Adrenal gland (tissue), 9 donors: ENCODE measurements at regions not wholly inside any gene's neighbourhood (a gene's known extent, or its start where the extent isn't known, plus 50 kb on each side); places are given as distances from the start of the nearest gene placed in this dataset.

Experiments
- DNase-seq, 7 donors: peaks; one replicate each; pipeline ENCODE4 v3.0.0-alpha.2; 2019 to 2020
- H3K27ac ChIP-seq, 5 donors: fragments of 200-600 bp; sonication (generic) in 4 of 5; 1 replicate in 3 of 5; 2 replicates in 2 of 5; pipeline versions ENCODE4 v1.5.1 to v1.8.0; 2016 to 2020; ENCODE audit warnings: mild to moderate bottlenecking in 1 of 5
- H3K27me3 ChIP-seq: fragments of 200-600 bp; 2 replicates; pipeline ENCODE4 v1.8.0; 2021
- H3K36me3 ChIP-seq, 2 donors: fragments of 200-600 bp; replicated peaks in 1 of 2; 1 replicate in 1 of 2; 2 replicates in 1 of 2; pipeline versions ENCODE4 v1.5.1 to v1.8.0; 2018 to 2022
- H3K4me1 ChIP-seq, 2 donors: fragments of 200-600 bp; replicated peaks in 1 of 2; 1 replicate in 1 of 2; 2 replicates in 1 of 2; pipeline versions ENCODE4 v1.5.1 to v1.8.0; 2018 to 2021
- H3K4me3 ChIP-seq, 4 donors: fragments of 200-600 bp; sonication (generic) in 3 of 4; one replicate each; pipeline ENCODE4 v1.5.1; 2016 to 2018
- H3K9me3 ChIP-seq, 3 donors: fragments of 200-600 bp; sonication (generic) in 1 of 3; replicated peaks in 1 of 3; 1 replicate in 2 of 3; 2 replicates in 1 of 3; pipeline versions ENCODE4 v1.5.1 to v1.8.0; 2016 to 2021
- CTCF ChIP-seq, 6 experiments: fragments of 450-650 bp in 4 of 6; fragments of 200-600 bp in 2 of 6; sonication (generic) in 1 of 6; IDR thresholded peaks; 1 replicate in 5 of 6; 2 replicates in 1 of 6; pipeline versions ENCODE4 v1.5.1 to v1.8.0; 2016 to 2021; ENCODE audit warnings: antibody characterized with exemption in 6 of 6, mild to moderate bottlenecking in 2 of 6, moderate library complexity in 1 of 6
- POLR2A ChIP-seq, 2 donors: fragments of 450-650 bp; IDR thresholded peaks; one replicate each; pipeline ENCODE4 v1.6.1; 2017; ENCODE audit warnings: antibody characterized with exemption in 2 of 2, mild to moderate bottlenecking in 2 of 2, moderate library complexity in 1 of 2
- WGBS, 4 donors: extraction: QIAGEN DNeasy Blood & Tissue Kit in 2 of 4; methylation state at CpG; one replicate each; pipeline versions ENCODE4 v1.1.5 to v1.1.7; 2013 to 2017; 5-methylcytosine and 5-hydroxymethylcytosine counted together
- intact Hi-C, 2 donors: fragments of 100-400 bp; cut with DNase I; formaldehyde crosslinking; loops; one replicate each; pipeline versions ENCODE4 v1.14.1 to v1.15.0; 2022 to 2023
- donor health status: healthy with polysubstance abuse.
- donor health status: Bipolar disorder and iron deficiency.
- donor health status: DM: yes; HTN: yes; CAD: no.
- donor health status: DM: no; HTN: no; CAD: no.
- donor health status: DM: no; HTN: no; CAD: no.

- no peak overlapping the region for H3K27ac ChIP-seq
- no peaks in the 10 kb centered on the region for H3K9me3 ChIP-seq
- no peak for DNase-seq
- no peak overlapping the region for H3K4me3 ChIP-seq
- intact Hi-C loops, result no loop called here
- 67 to 72% (median 69%) methylated on average over 1 of the region's 1 CpG for WGBS, 4 donors
- no peaks in the 10 kb centered on the region for H3K27me3 ChIP-seq
- H3K36me3 ChIP-seq, result no peaks in the 10 kb centered on the region
- TF ChIP-seq POLR2A (IDR thresholded peaks at IDR 0.05) (no peak), CTCF (IDR thresholded peaks at IDR 0.05) (no peak)
- H3K4me1 ChIP-seq, result peaks cover 0 to under 1% of the 10 kb centered on the region in 2 donors
These were observed 635.4 kb downstream of the SPRY1 start for GRCh38 chr4:124032035-124032434.

GRCh38 chr4:124035364-124036041 lies 638.9 kb downstream of the SPRY1 start:
- Histone ChIP-seq H3K27ac (peak overlapping the region in 1 of 5 donors; percentile 27), H3K27me3 (no peaks in the 10 kb centered on the region), H3K4me1 (peaks cover 0 to 7% of the 10 kb centered on the region in 2 donors), H3K36me3 (no peaks in the 10 kb centered on the region), H3K4me3 (no peak overlapping the region), H3K9me3 (no peaks in the 10 kb centered on the region)
- WGBS, 4 donors, result 64 to 75% (median 71%) methylated on average over 1 of the region's 1 CpG
- TF ChIP-seq CTCF (IDR thresholded peaks at IDR 0.05), result no peak
- no peak for TF ChIP-seq POLR2A (IDR thresholded peaks at IDR 0.05)
- intact Hi-C loops, result no loop called here
- DNase-seq, result no peak

GRCh38 chr4:124037236-124037635 lies 640.6 kb downstream of the SPRY1 start:
- no peak for DNase-seq
- no peaks in the 10 kb centered on the region for H3K36me3 ChIP-seq
- intact Hi-C loops, result no loop called here
- H3K9me3 ChIP-seq, result no peaks in the 10 kb centered on the region
- no peak overlapping the region for H3K4me3 ChIP-seq
- TF ChIP-seq CTCF (IDR thresholded peaks at IDR 0.05) (no peak), POLR2A (IDR thresholded peaks at IDR 0.05) (no peak)
- H3K27ac ChIP-seq, result no peak overlapping the region
- no peaks in the 10 kb centered on the region for H3K27me3 ChIP-seq
- peaks cover 0 to 7% of the 10 kb centered on the region in 2 donors for H3K4me1 ChIP-seq

- intact Hi-C loops, result no loop called here
- no peak overlapping the region for H3K4me3 ChIP-seq
- TF ChIP-seq POLR2A (IDR thresholded peaks at IDR 0.05), result no peak
- no peak for TF ChIP-seq CTCF (IDR thresholded peaks at IDR 0.05)
- H3K27me3 ChIP-seq, result no peaks in the 10 kb centered on the region
- H3K36me3 ChIP-seq, result no peaks in the 10 kb centered on the region
- H3K4me1 ChIP-seq, result no peaks in the 10 kb centered on the region
- no peak overlapping the region for H3K27ac ChIP-seq
- H3K9me3 ChIP-seq, result no peaks in the 10 kb centered on the region
- no peak for DNase-seq
These were observed 647.7 kb downstream of the SPRY1 start for GRCh38 chr4:124044330-124044729.
